ENCODE measurements at regions not wholly inside any gene's neighbourhood (a gene's known extent, or its start where the extent isn't known, plus 50 kb on each side); places are given as distances from the start of the nearest gene placed in this dataset.
A peak's percentile ranks its signal among the peaks of the same experiment; 100 is the strongest.

GRCh38 chr12:128052777-128053176 lies 214.2 kb upstream of the TMEM132C start:
- DNase-seq, result no peak

GRCh38 chr12:128055567-128055966 lies 211.4 kb upstream of the TMEM132C start:
- DNase-seq, result no peak

GRCh38 chr12:128056136-128056801 lies 210.7 kb upstream of the TMEM132C start:
- DNase-seq, result no peak

GRCh38 chr12:128057586-128057985 lies 209.4 kb upstream of the TMEM132C start:
- no peak for DNase-seq

- DNase-seq, result no peak
Measured at GRCh38 chr12:128059621-128060370, 207.2 kb upstream of the TMEM132C start.

- DNase-seq, result no peak
Measured at GRCh38 chr12:128068211-128068610, 198.8 kb upstream of the TMEM132C start.

- peak; percentile 65 for DNase-seq
Measured at GRCh38 chr12:128069359-128069997, 197.5 kb upstream of the TMEM132C start.

- DNase-seq, result no peak
Measured at GRCh38 chr12:128073937-128074336, 193.0 kb upstream of the TMEM132C start.

GRCh38 chr12:128075332-128075731 lies 191.6 kb upstream of the TMEM132C start:
- DNase-seq, result no peak

GRCh38 chr12:128076188-128076587 lies 190.8 kb upstream of the TMEM132C start:
- DNase-seq, result no peak

GRCh38 chr12:128077211-128077916 lies 189.6 kb upstream of the TMEM132C start:
- no peak for DNase-seq

GRCh38 chr12:128077917-128078298 lies 189.1 kb upstream of the TMEM132C start:
- DNase-seq, result no peak

GRCh38 chr12:128078301-128078971 lies 188.5 kb upstream of the TMEM132C start:
- DNase-seq, result no peak

- no peak for DNase-seq
Measured at GRCh38 chr12:128079446-128079845, 187.5 kb upstream of the TMEM132C start.

GRCh38 chr12:128083132-128083729 lies 183.7 kb upstream of the TMEM132C start:
- DNase-seq, result no peak

- DNase-seq, result no peak
Measured at GRCh38 chr12:128088926-128089325, 178.0 kb upstream of the TMEM132C start.

- DNase-seq, result no peak
Measured at GRCh38 chr12:128089961-128090360, 177.0 kb upstream of the TMEM132C start.

- DNase-seq, result no peak
Measured at GRCh38 chr12:128091101-128091720, 175.8 kb upstream of the TMEM132C start.

- DNase-seq, result no peak
Measured at GRCh38 chr12:128091951-128092382, 175.0 kb upstream of the TMEM132C start.

GRCh38 chr12:128098730-128099129 lies 168.2 kb upstream of the TMEM132C start:
- no peak for DNase-seq

- DNase-seq, result no peak
Measured at GRCh38 chr12:128103152-128103551, 163.8 kb upstream of the TMEM132C start.

GRCh38 chr12:128109236-128109635 lies 157.7 kb upstream of the TMEM132C start:
- DNase-seq, result no peak
